Thyroid gland (tissue), 4 donors: ENCODE measurements at regions not wholly inside any gene's neighbourhood (a gene's known extent, or its start where the extent isn't known, plus 50 kb on each side); places are given as distances from the start of the nearest gene placed in this dataset.

Source experiments
- DNase-seq, 2 donors: peaks; one replicate each; pipeline ENCODE4 v3.0.0-alpha.2; 2019
- H3K27ac ChIP-seq, 3 donors: fragments of 200-600 bp; sonication (generic); 1 replicate in 2 of 3; 2 replicates in 1 of 3; pipeline ENCODE4 v1.5.1; 2016 to 2019; ENCODE audit warnings: mild to moderate bottlenecking in 1 of 3, moderate library complexity in 1 of 3
- H3K27me3 ChIP-seq: fragments of 200-600 bp; sonication (generic); one replicate; pipeline ENCODE4 v1.5.1; 2019
- H3K36me3 ChIP-seq, 2 donors: fragments of 200-600 bp; sonication (generic); one replicate each; pipeline ENCODE4 v1.5.1; 2016 to 2019
- H3K4me1 ChIP-seq, 2 donors: fragments of 200-600 bp; sonication (generic); one replicate each; pipeline ENCODE4 v1.5.1; 2017 to 2019
- H3K4me3 ChIP-seq, 3 donors: fragments of 200-600 bp; sonication (generic); replicated peaks in 1 of 3; 1 replicate in 2 of 3; 2 replicates in 1 of 3; pipeline ENCODE4 v1.5.1; 2016; ENCODE audit warnings: mild to moderate bottlenecking in 1 of 3
- H3K9me3 ChIP-seq: fragments of 200-600 bp; sonication (generic); one replicate; pipeline ENCODE4 v1.5.1; 2017
- CTCF ChIP-seq, 6 experiments: fragments of 200-600 bp in 3 of 6; fragments of 450-650 bp in 3 of 6; sonication (generic) in 3 of 6; IDR thresholded peaks; one replicate each; pipeline ENCODE4 v1.5.1; 2016 to 2019; ENCODE audit warnings: antibody characterized with exemption in 6 of 6, mild to moderate bottlenecking in 2 of 6, inconsistent platforms in 1 of 6, moderate library complexity in 1 of 6
- POLR2A ChIP-seq, 2 donors: fragments of 450-650 bp; IDR thresholded peaks; one replicate each; pipeline ENCODE4 v1.6.1; 2017; ENCODE audit warnings: antibody characterized with exemption in 2 of 2, mild to moderate bottlenecking in 2 of 2, moderate library complexity in 1 of 2
- WGBS, 2 donors: methylation state at CpG; one replicate each; pipeline ENCODE4 v1.1.5; 2017; 5-methylcytosine and 5-hydroxymethylcytosine counted together
- intact Hi-C: fragments of 100-400 bp; cut with DNase I; formaldehyde crosslinking; loops from one replicate; pipeline ENCODE4 v1.15.1; 2023

- intact Hi-C loops, result no loop called here
- Histone ChIP-seq H3K4me3 (no peak overlapping the region), H3K4me1 (no peaks in the 10 kb centered on the region), H3K9me3 (no peaks in the 10 kb centered on the region), H3K27me3 (no peaks in the 10 kb centered on the region), H3K27ac (no peak overlapping the region), H3K36me3 (no peaks in the 10 kb centered on the region)
- no peak for DNase-seq
- WGBS, 2 donors, result 83 to 94% methylated on average over 2 of the region's 2 CpGs
- TF ChIP-seq POLR2A (IDR thresholded peaks at IDR 0.05) (no peak), CTCF (IDR thresholded peaks at IDR 0.05) (no peak)
Observed at GRCh38 chr18:51811883-51812282, 528.1 kb upstream of the DCC start.

GRCh38 chr18:51813740-51814139, 526.3 kb upstream of the DCC start:
- WGBS, 2 donors, result 92 to 93% methylated on average over 2 of the region's 2 CpGs

GRCh38 chr18:51821610-51822009, 518.4 kb upstream of the DCC start:
- Histone ChIP-seq H3K4me1 (no peaks in the 10 kb centered on the region), H3K36me3 (no peaks in the 10 kb centered on the region), H3K4me3 (no peak overlapping the region), H3K27ac (no peak overlapping the region), H3K9me3 (no peaks in the 10 kb centered on the region), H3K27me3 (no peaks in the 10 kb centered on the region)
- 86 to 93% methylated on average over 1 of the region's 1 CpG for WGBS, 2 donors
- DNase-seq, result no peak
- intact Hi-C loops, result no loop called here
- TF ChIP-seq CTCF (IDR thresholded peaks at IDR 0.05), result no peak
- TF ChIP-seq POLR2A (IDR thresholded peaks at IDR 0.05), result no peak

More at GRCh38 chr18:51813740-51814139, 526.3 kb upstream of the DCC start:
- H3K4me1 ChIP-seq, result no peaks in the 10 kb centered on the region
- H3K36me3 ChIP-seq, result no peaks in the 10 kb centered on the region
- H3K27me3 ChIP-seq, result no peaks in the 10 kb centered on the region
- DNase-seq, result no peak
- no peak overlapping the region for H3K4me3 ChIP-seq
- no peak overlapping the region for H3K27ac ChIP-seq
- H3K9me3 ChIP-seq, result no peaks in the 10 kb centered on the region
- intact Hi-C loops, result no loop called here
- TF ChIP-seq POLR2A (IDR thresholded peaks at IDR 0.05) (no peak), CTCF (IDR thresholded peaks at IDR 0.05) (no peak)

GRCh38 chr18:51824746-51825145, 515.3 kb upstream of the DCC start:
- WGBS, 2 donors, result 19 to 30% methylated on average over 2 of the region's 2 CpGs
- H3K4me1 ChIP-seq, result no peaks in the 10 kb centered on the region
- intact Hi-C loops, result no loop called here
- DNase-seq, result no peak
- no peaks in the 10 kb centered on the region for H3K9me3 ChIP-seq
- H3K27me3 ChIP-seq, result no peaks in the 10 kb centered on the region
- no peak for TF ChIP-seq CTCF (IDR thresholded peaks at IDR 0.05)
- no peak for TF ChIP-seq POLR2A (IDR thresholded peaks at IDR 0.05)
- H3K4me3 ChIP-seq, result no peak overlapping the region
- no peaks in the 10 kb centered on the region for H3K36me3 ChIP-seq
- no peak overlapping the region for H3K27ac ChIP-seq

GRCh38 chr18:51833850-51834249, 506.1 kb upstream of the DCC start:
- H3K36me3 ChIP-seq, result no peaks in the 10 kb centered on the region
- no peak for DNase-seq
- no peaks in the 10 kb centered on the region for H3K9me3 ChIP-seq
- TF ChIP-seq CTCF (IDR thresholded peaks at IDR 0.05), result no peak
- TF ChIP-seq POLR2A (IDR thresholded peaks at IDR 0.05), result no peak
- H3K27me3 ChIP-seq, result no peaks in the 10 kb centered on the region
- H3K4me3 ChIP-seq, result no peak overlapping the region
- 68 to 73% methylated on average over 6 of the region's 6 CpGs for WGBS, 2 donors
- H3K27ac ChIP-seq, result no peak overlapping the region
- intact Hi-C loops, result no loop called here
- H3K4me1 ChIP-seq, result no peaks in the 10 kb centered on the region
